HS-27A (cell line): ENCODE measurements at regions not wholly inside any gene's neighbourhood (a gene's known extent, or its start where the extent isn't known, plus 50 kb on each side); places are given as distances from the start of the nearest gene placed in this dataset.
A peak's percentile ranks its signal among the peaks of the same experiment; 100 is the strongest.

Experiments used
- DNase-seq: peaks from one replicate; pipeline ENCODE4 v3.0.0-alpha.2; 2012; ENCODE audit warnings: low read depth, missing footprints

- no peak for DNase-seq
Measured at GRCh38 chr14:99004112-99004511, 267.9 kb downstream of the BCL11B start.

- DNase-seq, result no peak
Measured at GRCh38 chr14:99006276-99006675, 265.7 kb downstream of the BCL11B start.

- DNase-seq, result no peak
Measured at GRCh38 chr14:99007795-99008194, 264.2 kb downstream of the BCL11B start.

GRCh38 chr14:99009871-99010270 is 262.1 kb downstream of the BCL11B start:
- no peak for DNase-seq

GRCh38 chr14:99011385-99011784 is 260.6 kb downstream of the BCL11B start:
- no peak for DNase-seq

- DNase-seq, result no peak
Measured at GRCh38 chr14:99012703-99013102, 259.3 kb downstream of the BCL11B start.

GRCh38 chr14:99015833-99016232 is 256.2 kb downstream of the BCL11B start:
- DNase-seq, result no peak

- no peak for DNase-seq
Measured at GRCh38 chr14:99023371-99023770, 248.6 kb downstream of the BCL11B start.

- no peak for DNase-seq
Measured at GRCh38 chr14:99024926-99025325, 247.1 kb downstream of the BCL11B start.

- no peak for DNase-seq
Measured at GRCh38 chr14:99025418-99025817, 246.6 kb downstream of the BCL11B start.

- DNase-seq, result no peak
Measured at GRCh38 chr14:99026471-99026870, 245.5 kb downstream of the BCL11B start.

- DNase-seq, result no peak
Measured at GRCh38 chr14:99028041-99028440, 244.0 kb downstream of the BCL11B start.

GRCh38 chr14:99028521-99028920 is 243.5 kb downstream of the BCL11B start:
- no peak for DNase-seq

- no peak for DNase-seq
Measured at GRCh38 chr14:99029145-99029915, 242.7 kb downstream of the BCL11B start.

- no peak for DNase-seq
Measured at GRCh38 chr14:99029916-99030305, 242.1 kb downstream of the BCL11B start.

GRCh38 chr14:99030454-99030853 is 241.5 kb downstream of the BCL11B start:
- DNase-seq, result no peak

- no peak for DNase-seq
Measured at GRCh38 chr14:99032759-99033158, 239.2 kb downstream of the BCL11B start.

- no peak for DNase-seq
Measured at GRCh38 chr14:99033951-99034350, 238.0 kb downstream of the BCL11B start.

- DNase-seq, result no peak
Measured at GRCh38 chr14:99034711-99035171, 237.3 kb downstream of the BCL11B start.

GRCh38 chr14:99035268-99035667 is 236.7 kb downstream of the BCL11B start:
- DNase-seq, result no peak

GRCh38 chr14:99035712-99036610 is 236.0 kb downstream of the BCL11B start:
- DNase-seq, result peak; percentile 4

- no peak for DNase-seq
Measured at GRCh38 chr14:99036611-99037293, 235.2 kb downstream of the BCL11B start.
